Thymus (tissue), 11 donors: ENCODE measurements at regions not wholly inside any gene's neighbourhood (a gene's known extent, or its start where the extent isn't known, plus 50 kb on each side); places are given as distances from the start of the nearest gene placed in this dataset.

Source experiments
- DNase-seq, 9 donors: peaks; one replicate each; pipeline ENCODE4 v3.0.0-alpha.2; 2013; ENCODE audit warnings: low spot score in 9 of 9, low read depth in 6 of 9, missing footprints in 1 of 9
- H3K27ac ChIP-seq, 2 donors: one replicate each; pipeline ENCODE4 v1.5.1; 2013; ENCODE audit warnings: control low read depth in 1 of 2, low read depth in 1 of 2, low read length in 1 of 2, mild to moderate bottlenecking in 1 of 2, moderate library complexity in 1 of 2
- H3K27me3 ChIP-seq, 2 donors: one replicate each; pipeline ENCODE4 v1.5.1; 2013; ENCODE audit warnings: low read length in 1 of 2; ENCODE audit not compliant: control insufficient read depth in 2 of 2, insufficient read depth in 1 of 2
- H3K36me3 ChIP-seq, 2 donors: one replicate each; pipeline ENCODE4 v1.5.1; 2013; ENCODE audit warnings: low read length in 1 of 2, mild to moderate bottlenecking in 1 of 2, moderate library complexity in 1 of 2; ENCODE audit not compliant: control insufficient read depth in 2 of 2, insufficient read depth in 2 of 2
- H3K4me1 ChIP-seq, 2 donors: one replicate each; pipeline ENCODE4 v1.5.1; 2013; ENCODE audit warnings: low read length in 2 of 2; ENCODE audit not compliant: control insufficient read depth in 2 of 2, insufficient read depth in 2 of 2
- H3K4me3 ChIP-seq, 2 donors: one replicate each; pipeline ENCODE4 v1.5.1; 2013; ENCODE audit warnings: low read length in 2 of 2, control low read depth in 1 of 2, mild to moderate bottlenecking in 1 of 2
- H3K9me3 ChIP-seq, 2 donors: one replicate each; pipeline ENCODE4 v1.5.1; 2013; ENCODE audit warnings: low read length in 1 of 2, mild to moderate bottlenecking in 1 of 2; ENCODE audit not compliant: control insufficient read depth in 2 of 2, insufficient read depth in 1 of 2
- WGBS: extraction: QIAGEN DNeasy Blood & Tissue Kit; methylation state at CpG from one replicate; pipeline ENCODE4 v1.1.7; 2013; 5-methylcytosine and 5-hydroxymethylcytosine counted together
- donor health status: healthy.

DNA sequence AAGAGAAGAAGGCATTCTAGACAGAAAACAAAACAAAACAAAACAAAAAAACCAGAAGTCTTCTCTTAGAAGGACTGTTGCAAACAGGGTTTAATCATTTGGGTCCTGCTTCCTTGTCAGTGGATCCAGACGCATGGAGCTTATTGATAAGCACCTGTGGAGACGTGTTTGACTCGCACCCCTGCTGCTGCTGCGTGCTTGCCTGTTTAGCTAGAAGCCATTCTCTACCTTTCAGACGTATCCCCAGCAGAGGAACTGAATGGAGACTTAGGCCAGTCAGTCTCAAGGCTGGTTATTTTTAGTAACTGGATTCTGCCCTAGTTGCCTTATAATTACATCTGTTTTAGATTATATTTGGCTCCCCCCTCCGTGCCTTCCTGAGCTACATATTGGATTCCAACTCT lies 186.1 kb upstream of the EEA1 start:
- 83% methylated on average over 6 of the region's 6 CpGs for WGBS
- Histone ChIP-seq H3K4me3 (no peak overlapping the region), H3K27me3 (no peaks in the 10 kb centered on the region), H3K27ac (no peak overlapping the region), H3K9me3 (no peaks in the 10 kb centered on the region), H3K4me1 (no peaks in the 10 kb centered on the region), H3K36me3 (no peaks in the 10 kb centered on the region)
- no peak for DNase-seq

DNA sequence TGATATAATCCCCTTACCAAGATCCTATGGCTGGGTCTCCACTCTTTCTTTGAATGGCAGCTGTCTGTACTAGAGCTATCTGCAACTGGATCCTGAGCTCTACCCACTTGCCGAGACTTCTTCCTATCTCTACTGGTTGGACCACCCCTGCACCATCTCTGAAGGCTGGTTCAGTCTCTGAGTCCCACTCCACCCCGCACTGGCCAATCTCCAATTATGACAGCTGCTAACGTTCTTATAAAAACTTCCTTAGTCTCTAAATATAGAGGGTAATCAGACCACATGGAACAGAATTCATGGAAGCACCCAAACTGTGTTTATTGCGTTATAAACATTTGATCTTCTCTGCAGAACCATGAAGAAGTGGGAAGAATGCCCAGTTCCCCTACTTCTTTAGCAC lies 186.6 kb upstream of the EEA1 start:
- no peak overlapping the region for H3K27ac ChIP-seq

GRCh38 chr12:93116632-93117031 lies 187.5 kb upstream of the EEA1 start:
- 95% methylated on average over 4 of the region's 4 CpGs for WGBS
- DNase-seq: no peak
- Histone ChIP-seq H3K36me3 (no peaks in the 10 kb centered on the region), H3K4me1 (no peaks in the 10 kb centered on the region), H3K4me3 (no peak overlapping the region), H3K27ac (no peak overlapping the region), H3K9me3 (no peaks in the 10 kb centered on the region), H3K27me3 (no peaks in the 10 kb centered on the region)

More for the DNA sequence above, 186.6 kb upstream of the EEA1 start:
- Histone ChIP-seq H3K27me3 (no peaks in the 10 kb centered on the region), H3K9me3 (no peaks in the 10 kb centered on the region), H3K4me1 (no peaks in the 10 kb centered on the region), H3K4me3 (no peak overlapping the region), H3K36me3 (no peaks in the 10 kb centered on the region)
- 83% methylated on average over 4 of the region's 4 CpGs for WGBS
- no peak for DNase-seq

DNA sequence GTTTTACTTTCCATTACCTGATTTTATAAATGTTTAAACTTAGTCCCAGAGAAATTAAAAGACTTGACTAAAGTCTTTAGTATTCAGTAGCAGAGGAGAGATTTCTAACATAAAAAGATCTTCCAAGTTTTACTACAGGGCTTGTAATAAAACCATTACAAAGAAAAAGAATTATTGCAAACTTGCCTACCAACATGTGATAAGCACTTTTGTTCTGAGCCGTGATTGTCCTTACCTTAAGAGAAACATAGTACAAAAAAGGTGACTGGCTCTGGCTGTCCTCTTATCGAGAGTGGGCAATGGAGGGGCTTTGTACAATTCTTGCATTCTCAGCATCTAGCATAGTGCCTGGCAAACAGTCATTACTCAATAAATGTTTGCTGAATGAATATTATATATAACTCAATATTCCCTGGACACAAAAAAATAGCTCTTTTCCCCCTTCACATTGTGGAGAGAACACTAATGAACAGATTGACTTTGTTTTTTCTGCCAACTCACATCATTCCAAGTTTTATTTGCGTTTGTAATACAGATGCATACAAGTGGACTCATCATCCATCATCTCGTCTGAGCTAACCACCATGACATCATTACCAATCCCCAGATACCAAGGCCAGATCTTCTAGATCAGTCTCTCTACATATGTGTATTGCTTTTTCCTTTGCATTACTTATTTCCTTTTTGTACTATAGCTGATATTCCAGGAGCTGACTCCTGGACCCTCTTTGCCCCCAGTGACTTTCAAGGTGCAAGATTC lies 192.8 kb upstream of the EEA1 start:
- no peak for DNase-seq
- Histone ChIP-seq H3K9me3 (no peaks in the 10 kb centered on the region), H3K4me3 (no peak overlapping the region), H3K27ac (no peak overlapping the region), H3K4me1 (no peaks in the 10 kb centered on the region), H3K27me3 (no peaks in the 10 kb centered on the region), H3K36me3 (no peaks in the 10 kb centered on the region)
- WGBS: 93% methylated on average over 4 of the region's 4 CpGs

- no peaks in the 10 kb centered on the region for H3K36me3 ChIP-seq
- DNase-seq: no peak
- H3K27ac ChIP-seq: no peak overlapping the region
- no peaks in the 10 kb centered on the region for H3K4me1 ChIP-seq
- WGBS: 73% methylated on average over 5 of the region's 5 CpGs
- no peaks in the 10 kb centered on the region for H3K27me3 ChIP-seq
- H3K4me3 ChIP-seq: no peak overlapping the region
- no peaks in the 10 kb centered on the region for H3K9me3 ChIP-seq
Measured at GRCh38 chr12:93122569-93123091, 193.5 kb upstream of the EEA1 start.

DNA sequence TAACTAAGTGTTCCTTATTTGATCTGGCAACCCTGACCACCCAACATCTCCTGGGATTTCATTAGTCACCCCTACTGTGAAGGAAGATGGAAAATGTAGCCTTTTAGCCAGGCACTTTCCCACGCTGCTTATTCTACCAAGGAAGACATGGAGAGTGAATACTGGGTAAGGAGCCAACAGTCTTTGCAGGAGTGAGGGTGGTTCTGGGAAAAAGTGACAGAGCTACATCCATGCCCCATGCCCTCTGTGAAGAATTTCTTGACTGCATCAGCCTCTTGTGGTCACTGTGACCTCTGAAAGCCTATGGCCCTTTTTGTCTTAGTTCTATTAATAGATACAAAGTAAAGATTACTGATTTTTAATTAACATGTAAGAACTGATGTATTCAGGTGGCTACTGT lies 196.0 kb upstream of the EEA1 start:
- Histone ChIP-seq H3K4me1 (no peaks in the 10 kb centered on the region), H3K27ac (no peak overlapping the region), H3K4me3 (no peak overlapping the region), H3K36me3 (no peaks in the 10 kb centered on the region), H3K9me3 (peaks cover 0 to 5% of the 10 kb centered on the region in 2 donors), H3K27me3 (no peaks in the 10 kb centered on the region)
- 97% methylated on average over 1 of the region's 1 CpG for WGBS
- DNase-seq: no peak

DNA sequence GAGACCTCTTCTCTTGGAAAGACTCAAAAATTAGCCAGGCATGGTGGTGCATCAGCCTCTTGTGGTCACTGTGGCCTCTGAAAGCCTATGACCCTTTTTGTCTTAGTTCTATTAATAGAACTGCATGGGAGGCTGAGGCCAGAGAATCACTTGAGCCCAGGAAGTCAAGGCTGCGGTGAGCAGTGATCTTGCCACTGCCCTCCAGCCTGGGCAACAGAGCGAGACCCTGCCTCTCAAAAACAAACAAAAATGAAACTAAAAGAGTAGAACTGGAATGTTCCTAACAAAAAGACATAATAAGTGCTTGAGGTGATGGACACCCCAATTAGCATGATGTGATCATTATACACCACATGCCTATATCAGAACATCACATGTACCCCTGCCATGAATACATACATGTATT lies 197.0 kb upstream of the EEA1 start:
- Histone ChIP-seq H3K9me3 (peaks cover 0 to 5% of the 10 kb centered on the region in 2 donors), H3K4me3 (no peak overlapping the region), H3K27ac (no peak overlapping the region), H3K4me1 (no peaks in the 10 kb centered on the region), H3K36me3 (no peaks in the 10 kb centered on the region), H3K27me3 (no peaks in the 10 kb centered on the region)
- WGBS: 96% methylated on average over 2 of the region's 2 CpGs
- no peak for DNase-seq

- H3K27me3 ChIP-seq: no peaks in the 10 kb centered on the region
- peaks cover 0 to 5% of the 10 kb centered on the region in 2 donors for H3K9me3 ChIP-seq
- WGBS: 98% methylated on average over 7 of the region's 7 CpGs
- no peak overlapping the region for H3K4me3 ChIP-seq
- no peak for DNase-seq
- no peak overlapping the region for H3K27ac ChIP-seq
- no peaks in the 10 kb centered on the region for H3K36me3 ChIP-seq
- H3K4me1 ChIP-seq: no peaks in the 10 kb centered on the region
Measured at GRCh38 chr12:93127107-93127560, 198.0 kb upstream of the EEA1 start.

- peaks cover 0 to 5% of the 10 kb centered on the region in 2 donors for H3K9me3 ChIP-seq
- H3K4me3 ChIP-seq: no peak overlapping the region
- WGBS: 93% methylated on average over 16 of the region's 16 CpGs
- no peaks in the 10 kb centered on the region for H3K27me3 ChIP-seq
- no peaks in the 10 kb centered on the region for H3K4me1 ChIP-seq
- peak overlapping the region in 1 of 2 donors; percentile 2 for H3K27ac ChIP-seq
- no peaks in the 10 kb centered on the region for H3K36me3 ChIP-seq
- peak in 1 of 9 donors; percentile 18 for DNase-seq
Measured at GRCh38 chr12:93127582-93128331, 198.7 kb upstream of the EEA1 start.
